Thyroid gland (tissue), 4 donors: ENCODE measurements at regions not wholly inside any gene's neighbourhood (a gene's known extent, or its start where the extent isn't known, plus 50 kb on each side); places are given as distances from the start of the nearest gene placed in this dataset.

Experiments used
- CTCF ChIP-seq, 6 experiments: fragments of 200-600 bp in 3 of 6; fragments of 450-650 bp in 3 of 6; sonication (generic) in 3 of 6; IDR thresholded peaks; one replicate each; pipeline ENCODE4 v1.5.1; 2016 to 2019; ENCODE audit warnings: antibody characterized with exemption in 6 of 6, mild to moderate bottlenecking in 2 of 6, inconsistent platforms in 1 of 6, moderate library complexity in 1 of 6
- POLR2A ChIP-seq, 2 donors: fragments of 450-650 bp; IDR thresholded peaks; one replicate each; pipeline ENCODE4 v1.6.1; 2017; ENCODE audit warnings: antibody characterized with exemption in 2 of 2, mild to moderate bottlenecking in 2 of 2, moderate library complexity in 1 of 2

GRCh38 chr10:88047579-88047978 lies 184.2 kb downstream of the PTEN start:
- TF ChIP-seq CTCF (IDR thresholded peaks at IDR 0.05): no peak
- TF ChIP-seq POLR2A (IDR thresholded peaks at IDR 0.05): no peak
